GM12872 (cell line): ENCODE measurements at regions not wholly inside any gene's neighbourhood (a gene's known extent, or its start where the extent isn't known, plus 50 kb on each side); places are given as distances from the start of the nearest gene placed in this dataset.

Experiments
- TF ChIP-seq, protein P1 (sequence below): IDR thresholded peaks from 3 replicates; pipeline ENCODE4 v1.5.1; 2011; ENCODE audit warnings: low read depth, mild to moderate bottlenecking, low read length, moderate library complexity; ENCODE audit not compliant: insufficient read depth

DNA sequence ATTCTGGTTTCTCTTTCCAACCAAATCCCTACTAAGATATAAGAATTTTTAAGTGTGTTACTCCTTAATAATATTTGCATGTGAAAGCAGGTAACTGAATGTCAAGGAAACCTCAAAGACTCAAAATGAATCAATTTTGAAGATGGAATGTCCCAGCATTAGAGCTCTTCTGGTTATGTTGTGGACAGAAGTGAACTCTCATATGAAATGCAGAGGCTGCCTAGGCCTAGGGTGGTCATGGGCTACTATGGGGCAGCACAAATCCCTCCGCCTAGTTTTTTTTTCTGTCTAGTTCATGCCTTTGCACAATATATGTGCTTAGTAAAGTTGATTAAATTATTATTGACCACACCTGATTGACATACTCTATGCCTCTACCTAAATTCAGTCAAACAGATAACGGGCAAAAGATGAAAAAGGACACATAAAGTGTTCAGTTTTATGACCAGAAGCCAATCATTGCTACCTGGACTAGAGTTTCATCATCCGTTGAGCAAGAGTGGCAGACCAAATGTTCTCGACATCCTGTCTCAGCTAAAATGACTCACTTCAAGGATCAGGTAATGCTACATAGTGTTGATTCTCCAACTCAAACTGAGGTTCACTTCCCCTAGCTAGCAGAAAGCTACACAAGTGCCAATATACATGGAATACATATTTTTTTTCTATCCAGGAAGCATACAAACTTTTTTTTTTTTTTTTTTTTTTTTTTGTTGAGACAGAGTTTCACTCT lies 1211.4 kb downstream of the VRK1 start:
- TF ChIP-seq, protein P1, sequence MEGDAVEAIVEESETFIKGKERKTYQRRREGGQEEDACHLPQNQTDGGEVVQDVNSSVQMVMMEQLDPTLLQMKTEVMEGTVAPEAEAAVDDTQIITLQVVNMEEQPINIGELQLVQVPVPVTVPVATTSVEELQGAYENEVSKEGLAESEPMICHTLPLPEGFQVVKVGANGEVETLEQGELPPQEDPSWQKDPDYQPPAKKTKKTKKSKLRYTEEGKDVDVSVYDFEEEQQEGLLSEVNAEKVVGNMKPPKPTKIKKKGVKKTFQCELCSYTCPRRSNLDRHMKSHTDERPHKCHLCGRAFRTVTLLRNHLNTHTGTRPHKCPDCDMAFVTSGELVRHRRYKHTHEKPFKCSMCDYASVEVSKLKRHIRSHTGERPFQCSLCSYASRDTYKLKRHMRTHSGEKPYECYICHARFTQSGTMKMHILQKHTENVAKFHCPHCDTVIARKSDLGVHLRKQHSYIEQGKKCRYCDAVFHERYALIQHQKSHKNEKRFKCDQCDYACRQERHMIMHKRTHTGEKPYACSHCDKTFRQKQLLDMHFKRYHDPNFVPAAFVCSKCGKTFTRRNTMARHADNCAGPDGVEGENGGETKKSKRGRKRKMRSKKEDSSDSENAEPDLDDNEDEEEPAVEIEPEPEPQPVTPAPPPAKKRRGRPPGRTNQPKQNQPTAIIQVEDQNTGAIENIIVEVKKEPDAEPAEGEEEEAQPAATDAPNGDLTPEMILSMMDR: no peak

DNA sequence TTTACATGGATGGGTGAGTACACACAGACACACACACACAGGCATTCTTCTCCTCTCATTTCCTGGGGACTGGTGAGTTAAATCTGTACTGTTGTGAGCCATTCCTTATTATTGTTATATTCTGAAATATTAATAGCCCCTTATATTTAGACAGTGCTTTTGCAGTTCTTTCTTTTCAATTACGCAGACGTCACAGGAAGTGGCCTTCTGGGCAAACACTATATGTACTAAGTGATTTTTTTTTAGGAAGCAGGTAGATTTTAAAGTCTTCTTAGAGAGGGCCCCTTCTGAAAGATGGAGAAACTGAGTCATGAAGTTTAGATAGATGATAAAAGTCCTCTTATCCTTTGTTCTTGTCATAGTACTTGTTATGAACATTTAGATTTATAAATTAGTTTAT lies 1213.6 kb downstream of the VRK1 start:
- TF ChIP-seq, protein P1: no peak

DNA sequence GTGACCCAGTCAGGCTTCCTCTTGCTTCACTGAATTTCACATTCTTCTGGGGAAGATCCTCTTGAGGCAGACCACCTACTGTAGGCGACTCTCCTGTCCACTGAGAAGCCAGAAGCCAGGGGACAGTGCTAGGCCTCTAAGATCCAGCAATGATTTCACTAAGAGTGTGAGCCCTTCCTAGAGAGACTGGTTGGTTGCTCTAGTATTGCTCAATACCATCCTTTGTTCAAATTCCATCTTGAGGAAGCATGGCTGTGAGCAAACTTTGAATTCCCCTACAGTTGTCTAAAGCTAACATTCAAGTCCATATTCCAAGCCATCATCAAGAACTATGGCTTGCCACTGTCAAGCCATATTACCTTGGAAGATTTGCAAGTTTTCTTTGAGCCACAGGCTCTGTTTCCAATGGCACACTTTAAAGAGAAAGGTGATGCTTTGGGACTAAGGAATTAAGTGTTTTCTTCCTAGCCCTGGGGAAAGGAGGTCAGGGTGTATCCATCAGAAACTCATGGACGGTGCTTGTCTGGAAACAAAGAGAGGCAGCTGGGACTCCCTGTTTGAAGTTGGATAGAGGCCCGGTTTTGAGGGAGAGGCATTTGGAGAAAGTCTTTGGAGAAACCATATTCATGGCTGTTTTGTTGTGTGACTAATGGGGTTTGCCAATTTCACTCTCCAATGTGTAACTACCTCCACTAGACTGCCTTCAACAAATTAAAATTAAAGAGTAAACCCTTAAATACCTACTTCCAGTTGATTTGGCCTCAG lies 1217.9 kb downstream of the VRK1 start:
- TF ChIP-seq, protein P1: no peak

DNA sequence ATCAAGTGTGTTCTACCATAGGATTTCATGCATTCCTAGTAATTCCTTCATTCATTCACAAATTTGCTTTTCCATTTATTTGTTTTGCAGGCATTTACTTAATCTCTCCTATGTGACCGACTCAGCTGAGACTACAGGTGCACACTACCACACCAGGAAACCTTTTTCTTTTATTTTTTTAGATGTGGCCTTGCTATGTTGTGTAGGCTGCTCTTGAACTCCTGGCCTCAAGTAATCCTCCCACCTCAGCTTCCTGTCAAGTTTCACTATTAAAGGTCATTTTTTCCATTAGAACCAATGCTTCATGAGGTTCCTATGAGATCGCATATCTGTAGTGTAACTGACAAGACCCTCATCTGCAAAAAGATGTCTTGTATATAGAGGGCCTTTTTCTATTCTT lies 1218.7 kb downstream of the VRK1 start:
- TF ChIP-seq, protein P1: no peak

DNA sequence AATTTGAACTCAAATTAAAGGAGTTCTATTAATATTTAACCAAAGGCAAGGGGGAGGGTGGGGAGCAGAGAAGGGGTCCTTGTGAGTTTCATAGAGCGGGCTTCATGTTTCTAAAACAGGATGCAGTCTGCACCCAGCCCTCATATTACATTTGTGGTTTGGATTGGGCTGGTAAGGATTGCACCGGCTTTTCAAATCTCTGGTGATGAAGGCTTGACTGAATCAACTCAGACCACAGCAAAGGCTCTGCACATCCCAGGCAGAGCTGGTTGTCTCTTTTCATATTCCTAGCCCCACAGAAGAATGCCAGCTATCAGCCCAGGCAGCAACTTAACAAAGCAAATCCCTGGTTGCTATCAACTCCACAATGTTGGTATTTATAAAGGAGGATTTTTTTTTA lies 1221.4 kb downstream of the VRK1 start:
- TF ChIP-seq, protein P1: no peak

DNA sequence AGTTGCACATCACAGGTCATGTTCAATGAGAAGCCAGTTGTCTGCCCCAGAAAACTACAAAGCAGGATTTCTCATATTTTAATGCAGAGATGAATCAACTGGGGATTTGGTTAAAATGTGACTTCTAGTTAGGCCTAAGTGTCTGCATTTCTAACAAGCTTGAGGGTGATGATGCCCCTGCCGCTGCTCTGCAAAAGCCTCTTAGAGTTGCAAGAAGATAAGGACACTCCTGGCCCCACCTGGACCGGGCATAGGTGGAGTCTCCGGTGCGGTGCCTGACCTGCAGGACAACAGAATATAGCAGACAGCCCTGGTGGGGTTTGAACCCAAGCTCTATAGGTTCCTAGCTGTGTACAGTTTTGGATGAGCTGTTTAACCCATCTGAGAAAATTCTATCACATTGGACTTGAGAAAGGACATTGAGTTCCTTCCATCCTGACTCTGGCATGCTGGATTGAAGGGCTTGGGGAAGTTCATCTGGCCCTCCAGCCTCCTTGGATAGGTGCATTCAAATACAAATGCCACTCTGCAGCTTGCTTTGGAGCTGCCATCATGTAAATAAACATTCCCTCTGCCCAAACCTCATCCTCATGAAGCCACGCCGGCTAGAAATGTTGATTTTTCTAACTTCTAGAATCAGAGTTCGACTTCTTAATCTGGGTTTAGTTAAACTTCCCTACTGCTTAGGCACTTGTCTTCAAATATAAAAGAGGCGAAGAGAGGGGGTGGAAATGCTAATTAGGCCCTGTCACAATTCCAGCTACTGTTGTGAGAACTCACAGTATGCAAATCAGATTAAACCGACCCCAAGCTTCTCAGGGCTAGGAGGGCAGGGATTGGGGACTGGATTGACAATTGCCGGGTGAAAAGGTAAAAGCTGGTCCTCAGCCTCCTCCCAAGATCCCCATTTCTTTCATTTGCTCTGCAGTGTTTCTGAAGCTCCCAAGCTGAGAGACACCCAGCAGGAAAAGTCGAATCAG lies 1225.6 kb downstream of the VRK1 start:
- TF ChIP-seq, protein P1: no peak

DNA sequence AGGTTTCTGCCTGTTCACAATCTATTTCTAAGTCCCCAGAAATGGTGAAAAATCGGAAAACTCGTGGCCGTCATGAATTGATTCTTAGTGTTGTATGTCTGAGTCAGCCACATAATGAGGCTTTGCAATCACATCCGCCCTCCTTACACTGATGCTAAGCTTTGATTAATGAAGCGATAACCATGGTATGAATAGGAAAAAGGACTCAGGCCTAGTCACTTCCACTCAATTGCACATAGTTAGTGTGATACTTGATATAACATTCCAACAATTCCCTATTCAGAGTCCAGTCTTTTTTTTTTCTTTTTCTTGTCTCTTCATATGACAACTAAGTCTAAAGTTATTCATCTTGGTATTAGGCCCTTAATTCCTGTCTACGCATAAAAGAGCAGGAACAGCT lies 1231.0 kb downstream of the VRK1 start:
- TF ChIP-seq, protein P1: no peak
